ENCODE measurements at regions not wholly inside any gene's neighbourhood (a gene's known extent, or its start where the extent isn't known, plus 50 kb on each side); places are given as distances from the start of the nearest gene placed in this dataset.

- no peak for DNase-seq
Measured at GRCh38 chr4:188573104-188573503, 433.9 kb downstream of the TRIML1 start.

GRCh38 chr4:188578657-188579056 lies 439.4 kb downstream of the TRIML1 start:
- no peak for DNase-seq

GRCh38 chr4:188596021-188596420 lies 456.8 kb downstream of the TRIML1 start:
- DNase-seq: no peak

GRCh38 chr4:188603646-188604045 lies 464.4 kb downstream of the TRIML1 start:
- no peak for DNase-seq

- DNase-seq: no peak
Measured at GRCh38 chr4:188606635-188607034, 467.4 kb downstream of the TRIML1 start.

- no peak for DNase-seq
Measured at GRCh38 chr4:188611143-188611542, 471.9 kb downstream of the TRIML1 start.

- DNase-seq: no peak
Measured at GRCh38 chr4:188612659-188613058, 473.4 kb downstream of the TRIML1 start.

GRCh38 chr4:188613976-188614375 lies 474.7 kb downstream of the TRIML1 start:
- no peak for DNase-seq

- DNase-seq: no peak
Measured at GRCh38 chr4:188619456-188620149, 480.4 kb downstream of the TRIML1 start.

GRCh38 chr4:188620608-188621007 lies 481.4 kb downstream of the TRIML1 start:
- DNase-seq: no peak

GRCh38 chr4:188623314-188623854 lies 484.1 kb downstream of the TRIML1 start:
- DNase-seq: no peak

- no peak for DNase-seq
Measured at GRCh38 chr4:188624370-188624769, 485.1 kb downstream of the TRIML1 start.

- DNase-seq: no peak
Measured at GRCh38 chr4:188627892-188628291, 488.7 kb downstream of the TRIML1 start.

- DNase-seq: no peak
Measured at GRCh38 chr4:188639479-188640100, 500.3 kb downstream of the TRIML1 start.

GRCh38 chr4:188647820-188648370 lies 508.7 kb downstream of the TRIML1 start:
- DNase-seq: no peak

- DNase-seq: no peak
Measured at GRCh38 chr4:188649635-188650034, 510.4 kb downstream of the TRIML1 start.

GRCh38 chr4:188650516-188650915 lies 511.3 kb downstream of the TRIML1 start:
- DNase-seq: no peak

- DNase-seq: no peak
Measured at GRCh38 chr4:188657365-188657764, 518.1 kb downstream of the TRIML1 start.

- DNase-seq: no peak
Measured at GRCh38 chr4:188658958-188659522, 519.8 kb downstream of the TRIML1 start.

GRCh38 chr4:188660796-188661195 lies 521.6 kb downstream of the TRIML1 start:
- DNase-seq: no peak

GRCh38 chr4:188661502-188661901 lies 522.3 kb downstream of the TRIML1 start:
- DNase-seq: no peak

GRCh38 chr4:188663369-188663768 lies 524.1 kb downstream of the TRIML1 start:
- no peak for DNase-seq

GRCh38 chr4:188665491-188666457 lies 526.5 kb downstream of the TRIML1 start:
- DNase-seq: no peak
